HG03280 (cell line): ENCODE measurements at regions not wholly inside any gene's neighbourhood (a gene's known extent, or its start where the extent isn't known, plus 50 kb on each side); places are given as distances from the start of the nearest gene placed in this dataset.

ENCODE experiments used
- ATAC-seq: cut with Tn5 transposase; IDR thresholded peaks from one replicate; pipeline ENCODE4 v1.9.1; 2021; ENCODE audit warnings: mild to moderate bottlenecking, moderate library complexity; ENCODE audit not compliant: unreplicated experiment

DNA sequence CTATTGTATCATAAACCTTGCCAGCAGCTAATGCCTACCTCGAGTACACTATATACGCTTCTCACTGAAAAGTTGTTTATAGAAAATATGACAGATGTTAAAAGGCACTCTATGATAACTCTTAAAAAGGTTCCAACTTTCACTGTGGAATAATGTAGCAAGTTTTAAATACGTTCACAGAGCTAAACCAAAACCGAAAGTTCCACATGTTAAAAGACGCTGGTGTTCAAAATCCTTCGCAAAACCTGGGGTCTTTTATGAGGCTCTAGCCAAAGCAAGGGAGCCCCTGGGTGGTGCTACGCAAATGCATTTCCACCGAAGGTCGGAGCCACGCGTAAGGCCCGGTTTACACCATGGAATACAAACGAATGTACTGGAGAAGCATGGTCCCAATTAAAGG lies 103.7 kb upstream of the TENM3 start:
- ATAC-seq, result no peak

- no peak for ATAC-seq
Measured at GRCh38 chr4:182140547-182140946, 102.7 kb upstream of the TENM3 start.

DNA sequence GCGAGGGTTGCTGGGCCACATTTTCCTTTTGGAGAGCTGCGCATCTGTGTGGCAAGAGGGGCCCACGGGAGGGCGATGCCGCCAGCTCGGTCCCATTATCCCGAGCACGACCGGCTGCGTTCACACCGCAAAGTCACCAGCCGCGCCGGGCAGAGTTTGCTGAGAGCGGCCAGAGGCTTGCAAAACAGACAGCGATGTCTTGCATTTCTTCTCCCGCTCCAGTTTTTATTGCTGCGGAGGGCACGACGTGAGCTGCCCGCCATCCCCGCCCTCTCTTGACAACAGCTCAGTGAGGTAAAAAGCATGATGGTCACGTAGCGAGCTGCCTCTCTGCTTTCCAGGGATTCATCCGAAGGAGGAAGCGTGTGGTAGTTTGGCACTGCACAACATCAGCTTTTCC lies 102.1 kb upstream of the TENM3 start:
- ATAC-seq, result no peak

GRCh38 chr4:182142176-182143085 lies 100.8 kb upstream of the TENM3 start:
- ATAC-seq, result no peak

GRCh38 chr4:182143086-182143821 lies 99.9 kb upstream of the TENM3 start:
- no peak for ATAC-seq

DNA sequence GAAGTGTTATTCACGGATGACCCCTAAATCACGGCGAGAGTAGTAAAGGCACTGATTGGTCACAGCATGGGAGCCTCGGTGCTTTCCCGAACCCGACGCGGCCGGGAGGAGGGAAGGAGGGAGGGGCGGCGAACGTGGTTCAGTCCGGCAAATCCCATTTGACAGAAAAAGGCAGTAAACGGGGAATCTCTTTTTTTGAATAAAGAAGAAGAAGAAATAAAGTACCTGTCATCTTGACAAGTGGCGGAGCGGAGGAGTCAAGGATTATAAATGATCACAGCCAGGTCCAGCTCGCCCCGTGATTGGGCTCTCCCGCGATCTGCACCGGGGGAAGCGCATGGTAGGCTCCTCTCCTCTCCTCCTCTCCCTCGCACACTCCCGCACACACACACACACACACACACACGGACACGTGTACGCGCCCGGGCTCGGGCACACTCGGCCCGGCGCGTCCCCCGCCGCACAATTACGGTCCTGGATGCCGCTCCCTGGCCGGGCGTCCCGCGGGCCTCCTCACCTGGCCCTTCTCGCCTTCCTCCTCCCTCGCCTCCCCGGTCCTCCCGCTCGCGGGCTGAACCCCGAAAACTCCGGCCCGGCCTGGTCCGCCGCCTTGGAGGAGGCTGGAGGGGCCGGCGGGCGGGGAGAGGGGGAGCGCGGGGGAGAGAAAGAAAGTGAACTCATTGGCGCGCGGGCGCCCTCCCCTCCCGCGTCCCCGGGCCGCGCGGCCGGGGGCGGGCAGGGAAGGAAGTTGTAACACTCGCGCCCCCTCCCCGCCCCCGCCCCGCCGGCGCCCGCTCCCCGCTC lies 99.2 kb upstream of the TENM3 start:
- ATAC-seq, result no peak

DNA sequence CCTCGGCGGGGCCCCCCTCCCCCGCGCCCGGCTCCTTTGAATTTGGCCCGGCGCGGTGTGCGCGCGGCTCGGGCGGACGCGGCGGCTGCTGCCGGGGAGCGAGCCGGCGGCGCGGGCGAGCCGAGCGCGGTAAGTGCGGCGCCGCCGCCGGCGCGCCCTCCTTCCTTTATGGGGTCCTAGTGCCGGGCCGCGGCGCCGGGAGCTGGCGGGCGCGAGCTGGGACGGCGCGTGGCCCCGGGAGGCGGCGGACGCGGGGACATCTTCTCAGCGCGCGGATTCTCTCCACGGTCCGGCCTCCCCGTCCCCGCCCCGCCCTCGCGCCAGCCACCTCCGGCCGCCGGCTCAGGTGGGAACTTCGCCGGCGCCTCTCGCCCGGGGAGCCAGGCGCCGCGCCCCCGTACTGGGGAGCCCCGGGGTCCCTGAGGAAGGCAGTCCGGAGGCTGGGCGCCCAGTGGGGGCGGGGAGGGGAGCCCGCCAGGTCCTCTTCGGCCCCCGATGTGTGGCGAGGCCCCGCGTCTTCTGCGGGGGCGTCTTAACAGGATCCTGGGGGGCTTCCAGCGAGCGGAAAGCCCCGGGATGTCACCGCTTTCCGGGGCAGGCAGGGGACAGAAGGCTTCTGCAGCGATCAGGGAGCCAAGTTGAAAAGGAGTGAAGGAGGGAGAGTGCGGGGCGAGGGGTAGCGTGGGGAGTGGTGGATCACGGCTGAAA lies 98.4 kb upstream of the TENM3 start:
- no peak for ATAC-seq

GRCh38 chr4:182145334-182145905 lies 97.8 kb upstream of the TENM3 start:
- no peak for ATAC-seq

GRCh38 chr4:182147391-182147790 lies 95.8 kb upstream of the TENM3 start:
- no peak for ATAC-seq

DNA sequence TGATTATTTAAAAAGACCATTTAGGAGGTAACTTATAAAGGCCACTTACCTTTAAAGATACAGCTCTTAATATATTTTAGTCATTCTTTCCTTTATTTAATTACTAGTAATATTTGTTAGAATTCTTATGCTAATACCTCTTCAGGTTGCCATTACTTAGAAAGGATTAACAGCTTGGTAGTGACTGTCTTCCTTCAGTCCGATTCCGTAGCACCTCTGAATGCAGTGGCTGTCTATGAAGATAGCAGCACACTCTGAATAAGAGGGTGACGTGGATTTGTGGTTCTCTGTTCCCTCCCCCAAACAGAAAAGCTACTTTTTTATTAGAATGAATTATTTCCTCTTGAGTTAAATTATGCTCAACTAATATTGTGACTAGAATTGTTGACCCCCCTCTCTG lies 92.6 kb upstream of the TENM3 start:
- no peak for ATAC-seq

- ATAC-seq, result no peak
Measured at GRCh38 chr4:182155806-182156205, 87.4 kb upstream of the TENM3 start.

- ATAC-seq, result no peak
Measured at GRCh38 chr4:182163180-182163579, 80.0 kb upstream of the TENM3 start.

DNA sequence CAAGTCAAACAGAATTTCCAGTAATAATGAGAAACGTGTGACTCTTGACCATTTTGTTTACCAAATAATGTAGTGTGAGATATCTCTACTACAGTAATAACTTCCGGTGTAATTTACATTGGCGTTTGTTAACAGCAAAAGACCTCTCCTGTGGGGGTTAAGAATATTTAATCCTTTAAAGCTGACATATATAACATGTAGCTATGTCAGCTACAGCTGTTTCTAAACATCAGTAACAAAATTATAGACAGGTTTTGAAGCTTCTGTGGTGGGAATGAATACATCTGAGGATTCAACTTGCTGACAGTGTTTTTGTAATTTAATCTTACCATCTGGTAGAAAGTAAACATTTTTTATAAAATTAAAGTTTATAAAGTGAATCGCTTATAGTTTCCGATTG lies 73.6 kb upstream of the TENM3 start:
- ATAC-seq, result no peak

DNA sequence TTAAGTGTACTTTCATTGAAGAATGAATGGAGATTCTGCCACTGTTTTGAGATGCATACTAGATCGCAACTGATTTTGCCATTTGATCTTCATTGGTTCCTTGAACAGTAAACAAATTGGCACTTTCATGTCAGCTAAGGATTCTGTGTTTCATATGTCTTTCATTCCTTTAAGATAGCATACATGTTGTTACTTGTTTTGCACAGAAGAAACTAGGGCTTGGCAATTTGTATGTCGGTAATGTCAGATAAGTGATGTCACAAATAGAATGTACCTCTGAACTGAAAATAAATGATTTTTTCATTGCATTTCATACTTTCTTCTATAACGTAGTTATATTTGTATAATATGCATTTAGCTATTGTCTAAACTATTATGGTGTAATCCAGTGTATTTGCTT lies 73.2 kb upstream of the TENM3 start:
- ATAC-seq, result no peak

DNA sequence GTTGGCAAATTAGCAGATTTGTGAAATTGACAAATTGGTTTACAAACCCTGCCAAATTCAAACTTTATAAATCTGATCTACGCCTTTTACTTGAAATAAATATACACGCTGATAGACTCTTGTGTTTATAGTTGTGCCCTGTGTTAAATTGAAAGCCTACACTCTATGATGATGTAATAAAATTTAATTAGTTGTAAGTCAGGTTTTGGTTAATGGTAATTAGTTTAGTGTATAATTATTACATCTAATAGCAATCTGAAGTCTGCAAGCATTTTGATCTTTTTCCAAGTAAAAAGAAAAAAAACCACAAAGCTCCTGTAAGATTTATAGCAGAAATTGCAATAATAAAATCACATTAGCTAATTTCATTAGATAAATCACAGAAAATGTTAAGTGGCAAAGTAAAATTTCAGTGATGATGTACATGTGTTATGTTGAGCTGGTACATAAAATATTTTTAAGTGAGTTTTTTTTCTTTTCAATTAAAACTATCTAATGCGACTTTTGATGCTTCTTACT lies 72.7 kb upstream of the TENM3 start:
- ATAC-seq, result no peak

- no peak for ATAC-seq
Measured at GRCh38 chr4:182174979-182175378, 68.2 kb upstream of the TENM3 start.

DNA sequence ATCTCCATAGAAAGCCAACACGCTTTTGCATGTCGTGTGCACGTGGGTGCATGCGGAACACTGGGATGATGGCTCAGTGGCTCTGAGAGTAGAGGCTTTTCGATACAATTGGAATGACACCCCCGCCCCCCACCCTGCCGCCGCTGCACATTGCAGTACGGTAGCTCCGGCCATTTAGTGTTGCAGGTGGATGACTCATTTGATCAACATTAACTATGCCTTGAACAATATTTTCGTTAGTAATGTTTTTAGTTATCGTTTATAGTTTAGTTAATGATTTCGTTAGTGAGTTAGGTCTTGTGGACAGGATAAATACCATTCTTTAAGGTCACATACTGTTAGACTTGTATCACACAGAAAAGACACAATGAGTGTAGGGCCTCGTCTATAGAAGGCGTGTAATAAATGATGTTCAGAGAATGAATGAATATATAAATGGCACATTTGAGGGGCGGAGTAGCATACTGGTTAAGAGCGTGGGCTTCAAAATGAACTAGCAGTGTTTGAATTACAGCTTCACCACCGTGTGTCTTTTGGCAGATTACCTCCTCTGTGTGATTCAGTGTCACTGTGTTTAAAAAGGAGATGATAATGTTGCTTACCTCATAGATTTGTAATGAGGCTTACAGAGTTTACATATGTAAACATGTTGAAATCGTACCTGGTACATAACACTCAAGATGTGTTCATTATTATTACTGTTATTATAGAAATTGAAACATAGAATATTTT lies 67.2 kb upstream of the TENM3 start:
- no peak for ATAC-seq

- no peak for ATAC-seq
Measured at GRCh38 chr4:182177166-182177565, 66.0 kb upstream of the TENM3 start.

- ATAC-seq, result no peak
Measured at GRCh38 chr4:182179105-182179504, 64.1 kb upstream of the TENM3 start.

DNA sequence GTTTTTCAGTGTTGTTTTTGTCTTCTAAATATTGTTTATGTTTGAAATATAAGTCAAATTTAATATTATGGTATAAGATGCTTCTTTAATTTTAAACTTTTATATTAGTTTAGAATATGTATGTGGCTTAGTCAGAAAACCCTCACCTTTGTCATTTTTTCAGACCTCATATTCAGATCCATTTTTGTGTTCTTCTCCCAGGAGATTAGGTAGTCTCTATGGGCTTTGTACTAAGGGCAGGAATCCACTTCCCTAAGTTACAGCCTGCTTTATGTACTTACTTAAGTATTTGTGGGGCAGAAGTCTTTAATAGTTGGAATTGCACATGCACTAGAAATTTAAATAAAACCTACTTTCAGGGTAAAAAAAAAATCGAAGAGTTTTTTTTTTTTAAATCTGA lies 63.5 kb upstream of the TENM3 start:
- no peak for ATAC-seq
